ENCODE measurements at regions not wholly inside any gene's neighbourhood (a gene's known extent, or its start where the extent isn't known, plus 50 kb on each side); places are given as distances from the start of the nearest gene placed in this dataset.
A peak's percentile ranks its signal among the peaks of the same experiment; 100 is the strongest.

- TF ChIP-seq, protein P1, sequence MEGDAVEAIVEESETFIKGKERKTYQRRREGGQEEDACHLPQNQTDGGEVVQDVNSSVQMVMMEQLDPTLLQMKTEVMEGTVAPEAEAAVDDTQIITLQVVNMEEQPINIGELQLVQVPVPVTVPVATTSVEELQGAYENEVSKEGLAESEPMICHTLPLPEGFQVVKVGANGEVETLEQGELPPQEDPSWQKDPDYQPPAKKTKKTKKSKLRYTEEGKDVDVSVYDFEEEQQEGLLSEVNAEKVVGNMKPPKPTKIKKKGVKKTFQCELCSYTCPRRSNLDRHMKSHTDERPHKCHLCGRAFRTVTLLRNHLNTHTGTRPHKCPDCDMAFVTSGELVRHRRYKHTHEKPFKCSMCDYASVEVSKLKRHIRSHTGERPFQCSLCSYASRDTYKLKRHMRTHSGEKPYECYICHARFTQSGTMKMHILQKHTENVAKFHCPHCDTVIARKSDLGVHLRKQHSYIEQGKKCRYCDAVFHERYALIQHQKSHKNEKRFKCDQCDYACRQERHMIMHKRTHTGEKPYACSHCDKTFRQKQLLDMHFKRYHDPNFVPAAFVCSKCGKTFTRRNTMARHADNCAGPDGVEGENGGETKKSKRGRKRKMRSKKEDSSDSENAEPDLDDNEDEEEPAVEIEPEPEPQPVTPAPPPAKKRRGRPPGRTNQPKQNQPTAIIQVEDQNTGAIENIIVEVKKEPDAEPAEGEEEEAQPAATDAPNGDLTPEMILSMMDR (IDR thresholded peaks at IDR 0.05) = peak; percentile 49
- no peak for TF ChIP-seq ZFX (IDR thresholded peaks at IDR 0.05; ENCODE audit: borderline replicate concordance)
These were observed 255.8 kb downstream of the ASXL3 start for GRCh38 chr18:33833842-33834241.
